Gastroesophageal sphincter (tissue), 3 donors: ENCODE measurements at regions not wholly inside any gene's neighbourhood (a gene's known extent, or its start where the extent isn't known, plus 50 kb on each side); places are given as distances from the start of the nearest gene placed in this dataset.

Source experiments
- CTCF ChIP-seq, 4 experiments: fragments of 200-600 bp in 2 of 4; fragments of 450-650 bp in 2 of 4; sonication (generic) in 1 of 4; IDR thresholded peaks; one replicate each; pipeline ENCODE4 v1.5.1; 2017 to 2019; ENCODE audit warnings: antibody characterized with exemption in 4 of 4, mild to moderate bottlenecking in 2 of 4, moderate library complexity in 2 of 4
- POLR2A ChIP-seq, 2 donors: fragments of 450-650 bp; IDR thresholded peaks; one replicate each; pipeline ENCODE4 v1.6.1; 2017; ENCODE audit warnings: antibody characterized with exemption in 2 of 2, mild to moderate bottlenecking in 2 of 2, moderate library complexity in 1 of 2
- POLR2AphosphoS5 ChIP-seq: sonication (generic); formaldehyde crosslinking; IDR thresholded peaks from one replicate; pipeline ENCODE4 v1.6.1; 2017; ENCODE audit warnings: antibody characterized with exemption

GRCh38 chr1:193525411-193525810 is 339.0 kb upstream of the B3GALT2 start:
- TF ChIP-seq CTCF (IDR thresholded peaks at IDR 0.05) (no peak), POLR2AphosphoS5 (no peak), POLR2A (IDR thresholded peaks at IDR 0.05) (no peak)
